Activated T-helper 2 cell treated with anti-CD3 and anti-CD28 coated beads, Interferon-gamma antibody, Interleukin-2, Interleukin-4, amounts not matched to agents 10 μg/mL and 5 μg/mL and 100 μg/mL, durations not matched to agents 14 hours and 24 hours and 36 hours (primary cell): ENCODE measurements at regions not wholly inside any gene's neighbourhood (a gene's known extent, or its start where the extent isn't known, plus 50 kb on each side); places are given as distances from the start of the nearest gene placed in this dataset.

Experiments used
- DNase-seq: peaks from one replicate; pipeline ENCODE4 v3.0.0; 2021; ENCODE audit warnings: low spot score
- H3K27ac Mint-ChIP-seq: one replicate; pipeline ENCODE4 v1.8.0; 2021; ENCODE audit warnings: mixed read lengths
- H3K27me3 Mint-ChIP-seq: one replicate; pipeline ENCODE4 v1.8.0; 2021; ENCODE audit warnings: low read depth, mixed read lengths
- H3K36me3 Mint-ChIP-seq: one replicate; pipeline ENCODE4 v1.8.0; 2021; ENCODE audit warnings: low read depth, mixed read lengths
- H3K4me1 Mint-ChIP-seq: one replicate; pipeline ENCODE4 v1.8.0; 2021; ENCODE audit warnings: low read depth, mixed read lengths
- H3K4me3 Mint-ChIP-seq: one replicate; pipeline ENCODE4 v1.8.0; 2021; ENCODE audit warnings: low read depth, mild to moderate bottlenecking, moderate library complexity, mixed read lengths
- H3K9me3 Mint-ChIP-seq: one replicate; pipeline ENCODE4 v1.8.0; 2021; ENCODE audit warnings: mixed read lengths
- intact Hi-C: fragments of 100-400 bp; cut with micrococcal nuclease; formaldehyde crosslinking; loops from one replicate; pipeline ENCODE4 v1.15.1; 2023

- intact Hi-C loops, result no loop called here
- no peak overlapping the region for H3K27ac Mint-ChIP-seq
These were observed 242.1 kb upstream of the GSE1 start for GRCh38 chr16:85370881-85371651.

GRCh38 chr16:85371948-85372347 is 241.2 kb upstream of the GSE1 start:
- no peak overlapping the region for H3K27ac Mint-ChIP-seq
- intact Hi-C loops, result no loop called here
- H3K4me1 Mint-ChIP-seq, result peaks cover 7% of the 10 kb centered on the region
- H3K9me3 Mint-ChIP-seq, result no peaks in the 10 kb centered on the region
- H3K27me3 Mint-ChIP-seq, result no peaks in the 10 kb centered on the region
- DNase-seq, result no peak
- H3K4me3 Mint-ChIP-seq, result no peak overlapping the region
- no peaks in the 10 kb centered on the region for H3K36me3 Mint-ChIP-seq

More at GRCh38 chr16:85370881-85371651, 242.1 kb upstream of the GSE1 start:
- no peaks in the 10 kb centered on the region for H3K36me3 Mint-ChIP-seq
- no peak overlapping the region for H3K4me3 Mint-ChIP-seq
- peaks cover 7% of the 10 kb centered on the region for H3K4me1 Mint-ChIP-seq
- no peaks in the 10 kb centered on the region for H3K9me3 Mint-ChIP-seq
- H3K27me3 Mint-ChIP-seq, result no peaks in the 10 kb centered on the region
- DNase-seq, result no peak

GRCh38 chr16:85372627-85373372 is 240.3 kb upstream of the GSE1 start:
- Mint-ChIP-seq H3K36me3 (no peaks in the 10 kb centered on the region), H3K27me3 (no peaks in the 10 kb centered on the region), H3K27ac (no peak overlapping the region), H3K4me3 (no peak overlapping the region), H3K9me3 (no peaks in the 10 kb centered on the region), H3K4me1 (peaks cover 7% of the 10 kb centered on the region)
- intact Hi-C loops, result no loop called here
- no peak for DNase-seq

GRCh38 chr16:85373741-85374570 is 239.2 kb upstream of the GSE1 start:
- Mint-ChIP-seq H3K36me3 (no peaks in the 10 kb centered on the region), H3K4me1 (peaks cover 7% of the 10 kb centered on the region), H3K27me3 (no peaks in the 10 kb centered on the region), H3K27ac (no peak overlapping the region), H3K9me3 (no peaks in the 10 kb centered on the region), H3K4me3 (no peak overlapping the region)
- intact Hi-C loops, result no loop called here
- DNase-seq, result no peak

- Mint-ChIP-seq H3K9me3 (no peaks in the 10 kb centered on the region), H3K4me1 (peaks cover 7% of the 10 kb centered on the region), H3K4me3 (no peak overlapping the region), H3K36me3 (no peaks in the 10 kb centered on the region), H3K27ac (no peak overlapping the region), H3K27me3 (no peaks in the 10 kb centered on the region)
- no peak for DNase-seq
- intact Hi-C loops, result no loop called here
These were observed 238.6 kb upstream of the GSE1 start for GRCh38 chr16:85374571-85374872.

- H3K4me3 Mint-ChIP-seq, result no peak overlapping the region
- peaks cover 7% of the 10 kb centered on the region for H3K4me1 Mint-ChIP-seq
- no peaks in the 10 kb centered on the region for H3K9me3 Mint-ChIP-seq
- H3K27me3 Mint-ChIP-seq, result no peaks in the 10 kb centered on the region
- intact Hi-C loops, result no loop called here
- no peak overlapping the region for H3K27ac Mint-ChIP-seq
- H3K36me3 Mint-ChIP-seq, result no peaks in the 10 kb centered on the region
- no peak for DNase-seq
These were observed 237.8 kb upstream of the GSE1 start for GRCh38 chr16:85375282-85375681.

- H3K9me3 Mint-ChIP-seq, result no peaks in the 10 kb centered on the region
- H3K36me3 Mint-ChIP-seq, result no peaks in the 10 kb centered on the region
- peaks cover 7% of the 10 kb centered on the region for H3K4me1 Mint-ChIP-seq
- no peak overlapping the region for H3K4me3 Mint-ChIP-seq
- H3K27me3 Mint-ChIP-seq, result no peaks in the 10 kb centered on the region
- intact Hi-C loops, result no loop called here
- DNase-seq, result no peak
- H3K27ac Mint-ChIP-seq, result no peak overlapping the region
These were observed 236.6 kb upstream of the GSE1 start for GRCh38 chr16:85376292-85377095.

- peaks cover 5% of the 10 kb centered on the region for H3K4me1 Mint-ChIP-seq
- no peaks in the 10 kb centered on the region for H3K36me3 Mint-ChIP-seq
- no peak for DNase-seq
- H3K27me3 Mint-ChIP-seq, result no peaks in the 10 kb centered on the region
- no peak overlapping the region for H3K27ac Mint-ChIP-seq
- intact Hi-C loops, result no loop called here
- no peak overlapping the region for H3K4me3 Mint-ChIP-seq
- H3K9me3 Mint-ChIP-seq, result no peaks in the 10 kb centered on the region
These were observed 235.6 kb upstream of the GSE1 start for GRCh38 chr16:85377388-85378144.

GRCh38 chr16:85378145-85379040 is 234.7 kb upstream of the GSE1 start:
- Mint-ChIP-seq H3K4me3 (no peak overlapping the region), H3K4me1 (no peaks in the 10 kb centered on the region), H3K9me3 (peaks cover 3% of the 10 kb centered on the region), H3K27ac (no peak overlapping the region), H3K27me3 (no peaks in the 10 kb centered on the region), H3K36me3 (no peaks in the 10 kb centered on the region)
- DNase-seq, result no peak
- intact Hi-C loops, result no loop called here

- no peak for DNase-seq
- Mint-ChIP-seq H3K27ac (no peak overlapping the region), H3K4me1 (no peaks in the 10 kb centered on the region), H3K4me3 (no peak overlapping the region), H3K9me3 (peaks cover 3% of the 10 kb centered on the region), H3K36me3 (no peaks in the 10 kb centered on the region), H3K27me3 (no peaks in the 10 kb centered on the region)
- intact Hi-C loops, result no loop called here
These were observed 233.8 kb upstream of the GSE1 start for GRCh38 chr16:85379041-85380001.
